Endothelial cell of umbilical vein (primary cell): ENCODE measurements at regions not wholly inside any gene's neighbourhood (a gene's known extent, or its start where the extent isn't known, plus 50 kb on each side); places are given as distances from the start of the nearest gene placed in this dataset.

Experiments used
- BruUV-seq: library from RNA; stranded (reverse); fragments of 400-500 nt; replicated peaks from 2 replicates; lab custom pipeline; 2021; lab: Mats Ljungman, UMichigan
- CTCF ChIA-PET: fragments of 300-600, 350-600 bp; sonication (Branson Sonifier 250); formaldehyde crosslinking; loops from one replicate; lab custom pipeline; 2021; ENCODE audit warnings: antibody characterized with exemption, inconsistent platforms; lab: Charles Lee
- POLR2A ChIA-PET: fragments of 300-600, 350-600 bp; sonication (Branson Sonifier 250); formaldehyde crosslinking; loops from one replicate; lab custom pipeline; 2021; ENCODE audit warnings: antibody characterized with exemption, inconsistent platforms; lab: Charles Lee
- DNase-seq: peaks from one replicate; pipeline ENCODE4 v3.0.0-alpha.2; 2011; ENCODE audit warnings: low read depth, low spot score
- FAIRE-seq: peaks from 2 replicates; lab custom pipeline; 2011; peaks lifted over from hg19 to GRCh38; lab: Jason Lieb, UNC
- H2AFZ ChIP-seq: 2 replicates; pipeline ENCODE4 v1.6.0; 2012; ENCODE audit warnings: low read depth, low read length, control low read depth, inconsistent platforms
- H3K27ac ChIP-seq: 2 replicates; pipeline ENCODE4 v1.5.1; 2011; ENCODE audit warnings: low read depth, mild to moderate bottlenecking, control low read depth, low read length, moderate library complexity; ENCODE audit not compliant: insufficient read depth
- H3K27me3 ChIP-seq, 2 experiments: 2 replicates each; pipeline versions ENCODE4 v1.6.0 to v1.6.1; 2011; ENCODE audit warnings: low read length in 2 of 2, mixed read lengths in 1 of 2; ENCODE audit not compliant: control insufficient read depth in 2 of 2, insufficient read depth in 2 of 2
- H3K36me3 ChIP-seq, 2 experiments: 2 replicates in 1 of 2; 3 replicates in 1 of 2; pipeline ENCODE4 v1.5.1; 2011; ENCODE audit warnings: low read length in 2 of 2, mild to moderate bottlenecking in 1 of 2, moderate library complexity in 1 of 2; ENCODE audit not compliant: control insufficient read depth in 2 of 2, insufficient read depth in 2 of 2; ENCODE audit errors: extremely low read depth in 1 of 2
- H3K4me1 ChIP-seq: 3 replicates; pipeline ENCODE4 v1.5.1; 2011; ENCODE audit warnings: mild to moderate bottlenecking, low read length; ENCODE audit not compliant: control insufficient read depth, insufficient read depth; ENCODE audit errors: extremely low read depth
- H3K4me2 ChIP-seq: 2 replicates; pipeline ENCODE4 v1.6.1; 2011; ENCODE audit warnings: low read length, control low read depth, mixed read lengths; ENCODE audit not compliant: insufficient read depth
- H3K4me3 ChIP-seq, 3 experiments: fragments of 200-600 bp in 1 of 3; sonication (generic), shearing (Covaris generic) in 1 of 3; replicated peaks in 1 of 3; 2 replicates each; pipeline ENCODE4 v1.5.1; 2011 to 2016; ENCODE audit warnings: control low read depth in 3 of 3, low read length in 3 of 3, mild to moderate bottlenecking in 2 of 3, inconsistent platforms in 1 of 3, low read depth in 1 of 3, moderate library complexity in 1 of 3; ENCODE audit not compliant: insufficient read depth in 1 of 3
- H3K79me2 ChIP-seq: 2 replicates; pipeline ENCODE4 v1.6.0; 2012; ENCODE audit warnings: low read length, inconsistent platforms; ENCODE audit not compliant: control insufficient read depth, insufficient read depth
- H3K9ac ChIP-seq: replicated peaks from 2 replicates; pipeline ENCODE3; 2011; ENCODE audit warnings: low read length, control low read depth; ENCODE audit not compliant: insufficient read depth; ENCODE audit errors: extremely low read depth
- H3K9me1 ChIP-seq: replicated peaks from 3 replicates; pipeline ENCODE4 v1.6.0; 2011; ENCODE audit warnings: mild to moderate bottlenecking, low read length; ENCODE audit not compliant: control insufficient read depth, insufficient read depth; ENCODE audit errors: extremely low read depth
- H3K9me3 ChIP-seq: replicated peaks from 2 replicates; pipeline ENCODE4 v1.5.1; 2012; ENCODE audit warnings: low read length, inconsistent platforms; ENCODE audit not compliant: control insufficient read depth, insufficient read depth
- H4K20me1 ChIP-seq: replicated peaks from 2 replicates; pipeline ENCODE3; 2011; ENCODE audit warnings: mild to moderate bottlenecking, low read length; ENCODE audit not compliant: control insufficient read depth, insufficient read depth; ENCODE audit errors: extremely low read depth
- EZH2 ChIP-seq: IDR thresholded peaks from 2 replicates; pipeline ENCODE4 v1.6.1; 2012; ENCODE audit warnings: borderline replicate concordance, low read depth, mild to moderate bottlenecking, moderate library complexity, low read length, inconsistent platforms; ENCODE audit not compliant: severe bottlenecking
- FOS ChIP-seq: IDR thresholded peaks from 2 replicates; pipeline ENCODE4 v1.6.1; 2011; ENCODE audit warnings: mild to moderate bottlenecking, low read length, moderate library complexity, borderline replicate concordance; ENCODE audit not compliant: insufficient read depth
- GATA2 ChIP-seq: IDR thresholded peaks from 2 replicates; pipeline ENCODE4 v1.7.0; 2011; ENCODE audit warnings: low read depth, mild to moderate bottlenecking, moderate library complexity, mixed read lengths, low read length; ENCODE audit not compliant: insufficient read length, insufficient read depth
- JUN ChIP-seq: IDR thresholded peaks from 2 replicates; pipeline ENCODE4 v1.6.1; 2011; ENCODE audit warnings: borderline replicate concordance, low read depth; ENCODE audit not compliant: insufficient read length, insufficient read depth
- MYC ChIP-seq: IDR thresholded peaks from one replicate; pipeline ENCODE4 v1.6.1; 2011; ENCODE audit warnings: mild to moderate bottlenecking, low read depth, low read length
- POLR2A ChIP-seq: IDR thresholded peaks from 2 replicates; pipeline ENCODE4 v1.6.1; 2012; ENCODE audit warnings: low read depth, mild to moderate bottlenecking, control low read depth, low read length
- POLR2AphosphoS5 ChIP-seq: IDR thresholded peaks from 2 replicates; pipeline ENCODE4 v1.6.1; 2012; ENCODE audit warnings: low read depth, mild to moderate bottlenecking, control low read depth, low read length, moderate library complexity; ENCODE audit not compliant: insufficient read depth
- dilution Hi-C: fragments of 300-500 bp; cut with MboI; formaldehyde crosslinking; loops from one replicate; pipeline ENCODE4 v1.15.0; 2019; ENCODE audit warnings: low sequenced_read_pairs; ENCODE audit not compliant: extremely low pct_ligation_motif_present
- intact Hi-C: fragments of 100-400 bp; cut with micrococcal nuclease; formaldehyde crosslinking; loops from one replicate; pipeline ENCODE4 v1.10.0; 2022
- TF ChIP-seq, protein P1 (sequence below), 2 donors: IDR thresholded peaks; 1 replicate in 1 of 2; 2 replicates in 1 of 2; pipeline ENCODE4 v1.5.1; 2011; ENCODE audit warnings: low read length in 2 of 2, mild to moderate bottlenecking in 2 of 2, moderate library complexity in 2 of 2, control low read depth in 1 of 2, inconsistent platforms in 1 of 2, low read depth in 1 of 2; ENCODE audit not compliant: insufficient read depth in 1 of 2; ENCODE audit errors: extremely low read depth in 1 of 2
- TF ChIP-seq, protein P2 (sequence below): IDR thresholded peaks from 2 replicates; pipeline ENCODE4 v1.6.1; 2011; ENCODE audit not compliant: insufficient read depth, insufficient read length

DNA sequence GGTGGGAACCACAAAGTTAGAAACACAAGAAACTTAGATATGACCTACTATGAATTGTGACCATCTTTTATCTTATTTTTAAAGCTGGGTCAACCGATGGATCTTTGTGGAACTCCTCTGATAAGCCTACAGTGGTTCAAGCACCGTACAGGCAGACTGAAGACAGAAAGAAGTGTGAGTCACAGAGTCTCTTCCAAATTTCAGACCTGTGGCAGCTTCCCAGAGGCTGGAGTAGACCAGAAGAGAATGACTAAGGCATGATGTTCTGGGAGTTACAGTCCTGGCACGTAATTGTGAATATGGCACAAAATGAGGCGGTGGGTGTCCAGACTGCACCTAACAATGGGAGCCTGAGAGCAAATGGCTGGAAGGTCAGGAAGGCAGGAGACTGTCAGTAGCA, 70.0 kb downstream of the LMO4 start:
- no peaks in the 10 kb centered on the region for H4K20me1 ChIP-seq
- no peak overlapping the region for H2AFZ ChIP-seq
- DNase-seq (no peak), FAIRE-seq (no peak)
- no peaks in the 10 kb centered on the region for H3K27me3 ChIP-seq
- H3K9me1 ChIP-seq: no peaks in the 10 kb centered on the region
- dilution Hi-C loops (no loop called here), intact Hi-C loops (no loop called here)
- TF ChIP-seq, protein P1, sequence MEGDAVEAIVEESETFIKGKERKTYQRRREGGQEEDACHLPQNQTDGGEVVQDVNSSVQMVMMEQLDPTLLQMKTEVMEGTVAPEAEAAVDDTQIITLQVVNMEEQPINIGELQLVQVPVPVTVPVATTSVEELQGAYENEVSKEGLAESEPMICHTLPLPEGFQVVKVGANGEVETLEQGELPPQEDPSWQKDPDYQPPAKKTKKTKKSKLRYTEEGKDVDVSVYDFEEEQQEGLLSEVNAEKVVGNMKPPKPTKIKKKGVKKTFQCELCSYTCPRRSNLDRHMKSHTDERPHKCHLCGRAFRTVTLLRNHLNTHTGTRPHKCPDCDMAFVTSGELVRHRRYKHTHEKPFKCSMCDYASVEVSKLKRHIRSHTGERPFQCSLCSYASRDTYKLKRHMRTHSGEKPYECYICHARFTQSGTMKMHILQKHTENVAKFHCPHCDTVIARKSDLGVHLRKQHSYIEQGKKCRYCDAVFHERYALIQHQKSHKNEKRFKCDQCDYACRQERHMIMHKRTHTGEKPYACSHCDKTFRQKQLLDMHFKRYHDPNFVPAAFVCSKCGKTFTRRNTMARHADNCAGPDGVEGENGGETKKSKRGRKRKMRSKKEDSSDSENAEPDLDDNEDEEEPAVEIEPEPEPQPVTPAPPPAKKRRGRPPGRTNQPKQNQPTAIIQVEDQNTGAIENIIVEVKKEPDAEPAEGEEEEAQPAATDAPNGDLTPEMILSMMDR (IDR thresholded peaks at IDR 0.05; ENCODE audit: extremely low read depth in 1 of 2, insufficient read depth in 1 of 2, low read depth in 1 of 2, low read length in 2 of 2): no peak
- TF ChIP-seq, protein P2, sequence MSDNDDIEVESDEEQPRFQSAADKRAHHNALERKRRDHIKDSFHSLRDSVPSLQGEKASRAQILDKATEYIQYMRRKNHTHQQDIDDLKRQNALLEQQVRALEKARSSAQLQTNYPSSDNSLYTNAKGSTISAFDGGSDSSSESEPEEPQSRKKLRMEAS: no peak
- TF ChIP-seq GATA2 (no peak), FOS (no peak), POLR2A (no peak), JUN (no peak), POLR2AphosphoS5 (no peak), MYC (no peak), EZH2 (no peak)
- no peak overlapping the region for H3K4me2 ChIP-seq
- H3K9ac ChIP-seq: no peak overlapping the region
- no peak overlapping the region for H3K4me3 ChIP-seq
- no peaks in the 10 kb centered on the region for H3K4me1 ChIP-seq
- H3K9me3 ChIP-seq: no peaks in the 10 kb centered on the region
- H3K36me3 ChIP-seq: no peaks in the 10 kb centered on the region
- BruUV-seq: no TSS peak
- no peak overlapping the region for H3K27ac ChIP-seq
- ChIA-PET POLR2A (no interaction called here), CTCF (no interaction called here)
- no peaks in the 10 kb centered on the region for H3K79me2 ChIP-seq
